Fibroblast of lung (primary cell): ENCODE measurements at regions not wholly inside any gene's neighbourhood (a gene's known extent, or its start where the extent isn't known, plus 50 kb on each side); places are given as distances from the start of the nearest gene placed in this dataset.

Source experiments
- CTCF ChIP-seq, 2 donors: IDR thresholded peaks in 1 of 2; conservative IDR thresholded peaks in 1 of 2; 1 replicate in 1 of 2; 2 replicates in 1 of 2; pipeline ENCODE4 v1.5.1; 2011 to 2012; ENCODE audit warnings: low read length in 2 of 2, control low read depth in 1 of 2, inconsistent platforms in 1 of 2, low read depth in 1 of 2, mild to moderate bottlenecking in 1 of 2
- EZH2 ChIP-seq: IDR thresholded peaks from 2 replicates; pipeline ENCODE4 v1.5.1; 2012; ENCODE audit warnings: low read length, control low read depth, mild to moderate bottlenecking; ENCODE audit errors: missing control alignments

GRCh38 chr2:195590199-195590860 lies 66.7 kb upstream of the SLC39A10 start:
- TF ChIP-seq CTCF (conservative IDR thresholded peaks at IDR 0.05 in 1 of 2, IDR thresholded peaks at IDR 0.05 in 1 of 2; ENCODE audit: low read depth in 1 of 2, low read length in 2 of 2) (no peak), EZH2 (no peak)
